Stimulated activated CD4-positive, alpha-beta T cell treated with anti-CD3 and anti-CD28 coated beads, Interleukin-1b, Interleukin-23, amount 100 ng/mL, for 24 hours (primary cell): ENCODE measurements at regions not wholly inside any gene's neighbourhood (a gene's known extent, or its start where the extent isn't known, plus 50 kb on each side); places are given as distances from the start of the nearest gene placed in this dataset.

ENCODE experiments used
- DNase-seq, 4 experiments: peaks; one replicate each; pipeline ENCODE4 v3.0.0-alpha.2; 2020; ENCODE audit warnings: low read depth in 4 of 4, low spot score in 1 of 4

DNA sequence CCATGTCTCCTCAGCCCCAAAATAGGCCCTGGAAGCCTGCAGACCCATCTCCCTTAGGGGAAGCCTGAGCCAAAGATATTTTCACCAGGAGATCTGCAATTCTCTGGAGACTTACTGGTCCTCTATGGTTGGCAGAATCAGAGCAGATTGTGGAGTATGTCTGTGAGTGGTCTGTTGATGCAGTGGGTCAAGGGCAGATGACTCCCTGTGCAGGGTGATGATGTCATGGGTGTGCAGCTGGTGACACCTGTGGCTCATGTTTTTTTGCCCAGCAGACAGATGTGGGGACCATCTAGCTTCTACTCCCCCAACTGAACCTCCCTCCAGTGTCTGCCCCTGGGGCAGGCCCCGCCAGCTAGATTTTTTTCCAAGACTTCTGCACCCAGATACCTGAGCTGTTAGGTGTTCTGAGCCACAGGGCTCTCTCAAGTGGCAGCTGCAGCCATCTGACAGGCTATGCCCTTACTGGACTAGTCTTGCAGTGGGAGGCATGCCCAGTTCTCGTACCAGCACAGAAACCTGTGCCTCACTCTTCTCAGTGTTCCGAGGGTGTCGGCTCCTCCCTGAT is 558.7 kb upstream of the LRRTM1 start:
- no peak for DNase-seq

DNA sequence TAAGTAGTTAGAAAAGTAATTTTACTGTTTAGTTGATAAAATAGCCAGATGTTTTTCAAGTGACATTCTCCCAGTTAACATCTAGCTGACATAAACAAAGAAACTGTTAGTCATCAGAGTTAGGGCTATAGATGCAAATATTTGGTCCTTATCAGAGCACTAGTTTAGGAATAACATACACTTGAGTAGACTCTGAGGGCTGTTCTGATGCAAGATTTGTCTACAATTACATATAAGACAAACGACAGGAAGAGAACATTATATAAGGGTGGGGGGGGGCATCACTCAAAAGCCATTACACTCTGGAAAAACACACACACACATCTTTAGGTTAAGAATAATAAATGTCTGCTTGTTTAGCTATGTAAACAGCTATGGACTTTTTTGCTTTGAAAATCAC is 554.4 kb upstream of the LRRTM1 start:
- no peak for DNase-seq

DNA sequence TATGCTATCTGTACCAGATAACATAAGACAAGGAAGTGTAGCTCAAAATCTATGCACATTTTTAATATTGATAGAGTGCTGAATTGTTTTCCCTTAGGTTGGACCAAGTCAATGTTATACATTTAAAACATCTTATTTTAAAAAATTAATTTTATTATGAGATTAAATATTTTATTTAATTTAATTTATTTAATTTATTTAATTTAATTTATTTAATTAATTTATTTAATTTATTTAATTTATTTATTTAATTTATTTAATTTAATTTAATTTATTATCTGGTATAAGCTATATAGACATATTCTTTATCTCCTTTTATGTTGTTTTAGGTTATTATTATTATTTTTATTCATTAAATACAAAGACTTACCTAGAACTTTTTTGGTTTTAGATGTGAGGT is 551.7 kb upstream of the LRRTM1 start:
- no peak for DNase-seq

DNA sequence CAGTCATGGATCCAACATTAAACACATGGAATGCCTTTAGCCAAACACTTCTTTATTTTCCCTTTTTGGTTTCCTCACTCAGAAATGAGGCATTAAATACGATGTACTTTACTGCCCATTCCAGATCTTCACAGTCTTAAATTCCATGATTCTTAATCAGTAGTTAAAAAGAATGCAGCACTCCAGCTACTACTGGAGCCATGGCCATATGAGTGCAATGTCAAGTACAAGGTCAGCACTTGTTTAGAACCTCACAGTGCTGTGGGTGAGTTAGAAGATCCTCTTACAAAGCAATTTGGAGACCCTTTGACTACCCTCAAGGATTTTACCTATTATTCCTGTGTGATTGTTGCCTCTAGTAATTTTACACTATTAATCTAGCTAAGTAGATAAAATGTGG is 550.3 kb upstream of the LRRTM1 start:
- no peak for DNase-seq

DNA sequence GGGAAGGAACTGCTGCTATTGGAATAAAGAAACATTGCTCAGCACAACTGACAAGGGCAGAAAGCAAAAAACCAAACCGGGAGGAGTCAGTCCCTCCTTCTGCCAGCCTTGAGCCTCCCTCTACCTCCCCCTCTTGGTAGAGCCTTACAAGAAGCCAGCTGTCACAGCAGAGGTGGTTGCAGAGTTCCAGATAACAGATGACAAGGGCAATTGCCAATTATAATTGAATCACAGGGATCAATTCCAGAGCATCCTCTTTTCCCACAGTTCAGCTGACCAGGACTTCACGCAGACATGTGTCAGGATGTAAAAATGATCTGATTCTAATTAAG is 548.2 kb upstream of the LRRTM1 start:
- no peak for DNase-seq

DNA sequence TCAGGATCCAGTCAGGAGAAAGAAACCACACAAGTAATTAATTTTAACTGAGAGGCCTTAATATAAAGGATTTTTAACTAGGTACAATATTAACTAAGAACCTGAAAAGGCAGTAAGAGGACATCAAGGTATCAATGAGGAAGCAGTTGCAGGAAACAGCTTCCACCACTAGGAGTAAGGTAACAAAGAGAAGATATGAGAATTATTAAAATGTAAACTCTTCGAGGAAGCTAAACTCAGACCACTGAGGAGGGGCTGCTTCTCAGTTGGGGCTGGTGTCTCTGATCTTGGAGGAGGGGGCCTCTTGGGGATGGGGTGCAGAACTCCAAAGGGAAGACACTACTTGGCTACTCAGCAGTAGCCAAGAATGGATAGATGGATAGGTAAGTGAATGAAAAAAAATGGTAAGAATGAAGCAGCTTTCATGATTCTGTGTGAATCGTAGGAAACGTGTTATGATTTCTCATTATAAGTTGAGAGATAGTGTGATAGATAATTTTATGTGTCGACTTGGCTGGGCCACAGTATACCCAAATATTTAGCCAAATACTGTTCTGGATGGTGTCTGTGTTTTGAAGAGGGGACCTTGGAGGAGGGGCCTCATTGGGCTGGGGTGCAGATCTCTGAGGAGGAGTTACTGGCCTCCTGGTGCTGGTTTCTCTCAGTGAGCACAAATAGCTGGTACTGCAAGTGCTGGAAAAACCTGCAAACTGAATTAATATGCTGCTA is 547.7 kb upstream of the LRRTM1 start:
- DNase-seq: no peak

DNA sequence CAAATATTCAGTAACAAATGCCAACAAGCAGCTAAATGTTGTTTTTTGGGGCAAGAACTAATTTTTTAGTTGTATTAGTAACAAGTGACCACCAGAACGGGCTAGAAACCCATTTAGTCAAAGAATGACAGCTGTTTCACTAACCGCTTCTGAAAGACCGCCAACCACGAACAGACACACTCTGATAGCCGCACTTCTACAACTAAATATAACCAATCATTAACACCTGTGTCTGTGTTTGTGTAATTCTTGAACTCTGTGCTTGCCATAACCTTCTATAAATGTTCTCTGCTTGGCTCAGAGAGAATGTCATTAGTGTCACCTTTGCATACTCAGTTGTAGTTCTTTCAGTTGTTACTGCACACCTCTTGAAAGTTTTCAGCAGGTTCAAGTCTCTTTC is 526.3 kb upstream of the LRRTM1 start:
- no peak for DNase-seq

DNA sequence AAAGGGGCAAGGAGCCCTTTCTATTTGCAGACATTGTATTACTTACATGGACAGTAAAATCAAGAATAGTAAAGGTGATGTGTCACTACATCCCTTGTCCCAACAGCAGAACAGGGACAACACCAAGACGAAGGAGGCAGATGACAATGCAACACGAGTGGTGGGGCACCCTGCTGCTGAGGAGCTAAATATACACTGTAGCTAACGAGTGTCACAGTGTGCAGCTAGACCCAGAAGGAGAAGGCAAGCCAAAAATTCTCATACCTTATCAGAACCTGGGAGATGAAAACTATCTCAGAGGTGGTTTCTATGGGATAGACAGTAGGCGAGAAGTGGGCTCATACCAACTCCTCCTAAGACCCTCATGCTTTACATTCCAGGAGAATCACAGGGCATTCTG is 518.4 kb upstream of the LRRTM1 start:
- no peak for DNase-seq

DNA sequence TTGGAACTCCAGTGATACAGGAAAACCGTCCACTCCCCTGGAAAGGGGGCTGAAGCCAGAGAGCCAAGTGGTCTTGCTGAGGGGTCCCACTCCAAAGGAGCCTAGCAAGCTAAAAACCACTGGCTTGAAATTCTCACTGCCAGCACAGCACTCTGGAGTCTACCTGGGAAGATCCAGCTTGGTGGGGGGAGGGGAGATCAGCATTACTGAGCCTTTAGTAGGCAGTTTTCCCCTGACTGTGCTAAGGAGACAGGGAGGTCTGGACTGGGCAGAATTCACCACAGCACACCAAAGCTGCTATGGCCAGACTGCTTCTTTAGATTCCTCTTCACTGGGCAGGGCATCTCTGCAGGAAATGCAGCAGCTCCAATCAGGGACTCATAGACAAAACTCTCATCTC is 510.7 kb upstream of the LRRTM1 start:
- no peak for DNase-seq

DNA sequence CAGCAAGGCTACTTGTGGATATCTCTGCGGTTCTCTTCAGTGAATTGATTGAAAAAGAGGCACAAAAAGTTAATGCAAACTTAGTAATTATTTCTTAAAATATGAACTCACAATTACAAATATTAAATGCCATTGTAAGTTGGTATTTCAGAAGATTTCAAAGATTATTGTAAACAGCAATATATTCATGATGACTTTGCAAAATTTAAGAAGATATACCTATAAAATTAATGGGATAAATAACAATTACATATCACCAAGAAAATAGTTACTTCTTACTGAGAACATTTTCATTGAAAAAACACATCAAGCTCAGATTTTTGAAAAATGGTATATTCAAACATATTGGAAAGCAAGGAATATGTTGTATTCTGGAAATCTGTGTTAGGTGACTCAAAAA is 482.0 kb upstream of the LRRTM1 start:
- DNase-seq: no peak

DNA sequence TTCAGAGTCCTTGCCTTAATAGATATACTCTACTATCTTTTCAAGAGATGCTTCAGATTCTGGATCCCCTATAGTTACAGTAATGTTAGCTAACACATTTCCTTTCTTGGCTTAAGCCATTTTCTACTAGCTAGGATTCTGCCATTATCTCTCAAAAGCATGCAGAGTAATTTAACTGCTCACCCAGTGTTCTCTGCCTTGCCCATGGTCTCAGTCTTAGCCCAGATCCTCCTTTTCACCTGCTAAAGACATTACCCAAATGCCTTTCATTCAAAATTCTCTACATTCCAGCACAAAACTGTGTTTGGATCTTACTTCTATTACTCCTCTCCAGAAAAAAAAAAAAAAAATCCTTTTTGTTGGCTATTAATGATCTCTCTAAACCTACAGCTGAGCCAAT is 474.2 kb upstream of the LRRTM1 start:
- DNase-seq: no peak

DNA sequence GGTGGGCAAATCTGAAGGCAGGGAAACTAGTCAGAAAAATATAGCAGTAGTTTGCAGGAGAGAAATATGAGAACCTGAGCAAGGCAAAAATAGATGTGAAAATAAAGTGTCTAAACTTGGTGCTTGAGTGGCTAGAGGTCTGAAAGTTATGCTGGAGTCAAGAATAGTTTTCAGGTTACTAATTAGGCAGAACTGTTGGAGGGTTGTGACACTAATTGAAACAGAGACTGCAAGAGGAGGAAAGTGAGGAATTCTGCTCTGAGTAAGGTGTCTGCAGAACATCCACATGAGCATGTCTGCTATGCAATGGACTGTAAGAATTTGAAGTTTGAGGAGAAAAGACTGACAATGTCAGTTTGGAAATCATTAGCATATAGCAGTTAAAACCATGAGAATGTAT is 444.0 kb upstream of the LRRTM1 start:
- DNase-seq: no peak

DNA sequence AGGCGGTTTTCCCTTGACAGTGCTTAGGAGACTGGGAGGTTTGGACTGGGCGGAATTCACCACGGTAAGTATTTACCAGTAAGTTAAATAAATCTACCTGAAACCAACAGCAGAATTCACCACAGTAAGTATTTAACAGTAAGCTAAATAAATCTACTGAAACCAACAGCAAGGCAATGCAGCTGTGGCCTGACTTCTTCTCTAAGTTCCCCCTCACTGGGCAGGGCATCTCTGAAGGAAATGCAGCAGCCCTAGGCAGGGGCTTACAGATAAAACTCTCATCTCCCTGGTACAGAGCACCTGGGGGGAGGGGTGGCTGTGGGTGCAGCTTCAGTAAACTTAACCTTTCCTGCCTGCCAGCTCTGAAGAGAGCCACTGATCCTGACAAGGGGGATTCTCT is 432.5 kb upstream of the LRRTM1 start:
- no peak for DNase-seq

DNA sequence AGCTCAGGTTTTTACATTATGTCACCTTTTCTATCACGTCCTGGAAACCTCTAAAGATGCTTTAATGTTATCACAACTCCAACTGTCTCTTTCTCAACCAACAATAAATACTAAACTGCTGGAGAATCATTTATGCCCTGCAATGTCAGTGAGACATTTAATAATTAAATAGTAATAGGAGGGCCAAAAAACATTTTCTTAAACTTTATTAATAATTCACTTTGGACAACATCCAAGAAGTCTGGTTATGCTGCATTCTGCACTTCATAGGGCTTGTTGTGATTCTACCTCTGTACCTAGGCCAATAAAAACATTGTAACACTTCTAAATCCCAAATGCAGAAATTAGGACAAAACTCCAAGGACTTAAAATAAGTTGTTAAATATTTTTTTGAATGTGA is 420.4 kb upstream of the LRRTM1 start:
- DNase-seq: no peak

DNA sequence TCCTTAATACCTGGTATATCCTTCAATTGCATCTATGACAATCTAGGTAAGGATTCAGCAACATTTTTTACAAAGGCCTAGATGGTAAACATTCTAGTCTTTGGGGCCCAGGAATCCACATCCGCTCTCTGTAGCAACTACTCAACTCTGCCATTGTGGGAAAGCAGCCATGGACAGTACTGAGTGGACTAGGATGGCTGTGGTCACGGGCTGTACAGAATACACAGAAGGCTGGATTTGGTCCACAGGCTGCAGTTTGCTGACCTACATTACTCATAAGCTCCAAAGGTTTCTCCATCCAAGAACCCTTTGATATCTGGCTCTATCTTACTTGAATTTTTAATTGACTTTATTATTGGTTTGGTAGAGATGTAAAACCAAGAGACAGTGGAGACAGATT is 418.3 kb upstream of the LRRTM1 start:
- no peak for DNase-seq

DNA sequence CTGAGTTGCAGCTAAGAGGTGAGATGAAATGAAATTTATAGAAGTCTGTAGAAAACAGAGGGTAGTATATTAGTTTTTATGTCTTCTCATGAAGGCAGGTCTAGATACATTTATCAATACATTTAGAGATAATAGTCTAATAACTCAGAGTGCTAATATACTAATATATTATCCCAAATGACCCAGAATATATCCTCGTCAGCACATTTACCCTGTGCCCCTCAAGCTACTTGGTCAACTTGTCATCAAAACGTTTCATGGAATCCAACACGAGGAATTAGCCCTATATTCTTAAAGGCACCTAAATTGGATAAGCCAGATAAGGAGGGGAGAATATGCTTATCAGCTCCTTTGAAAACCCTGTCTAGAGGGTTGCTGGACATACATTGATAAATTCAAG is 415.1 kb upstream of the LRRTM1 start:
- DNase-seq: no peak

DNA sequence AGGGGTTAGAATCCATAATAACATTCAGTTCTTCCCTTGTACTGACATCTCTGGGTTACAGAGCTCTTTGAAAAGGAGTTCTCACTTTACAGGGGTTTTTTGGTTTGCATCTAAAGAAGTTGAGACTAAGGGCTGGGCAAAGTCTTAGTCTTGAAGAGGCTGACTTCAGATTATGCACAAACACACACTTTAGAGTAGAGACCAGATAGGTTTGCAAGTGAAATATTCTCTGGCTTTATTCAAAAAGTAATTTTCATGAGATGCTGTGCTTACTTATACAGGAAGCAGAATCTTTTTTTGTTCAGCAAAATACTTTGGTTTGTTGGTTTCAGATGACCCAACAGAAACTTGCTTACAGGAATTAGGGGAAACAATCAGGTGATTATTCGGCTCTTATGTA is 410.9 kb upstream of the LRRTM1 start:
- no peak for DNase-seq

DNA sequence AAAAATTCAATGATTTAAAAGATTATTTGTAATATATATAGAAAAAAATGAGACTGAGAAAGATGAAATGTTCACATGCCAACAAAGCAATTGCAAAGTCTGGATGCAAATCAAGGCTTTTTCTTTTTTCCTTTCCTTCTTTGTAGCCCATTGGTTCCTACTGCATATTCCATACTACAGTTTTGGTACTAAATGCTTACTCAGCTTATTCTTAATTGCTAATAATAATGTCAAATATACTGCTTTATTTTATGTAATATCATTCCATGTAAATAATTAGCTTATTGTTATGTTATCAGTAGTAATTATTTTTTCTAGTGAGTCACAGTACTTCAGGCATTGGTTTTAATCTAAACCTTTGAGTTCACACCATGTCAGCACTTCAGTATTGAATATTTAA is 407.4 kb upstream of the LRRTM1 start:
- no peak for DNase-seq

DNA sequence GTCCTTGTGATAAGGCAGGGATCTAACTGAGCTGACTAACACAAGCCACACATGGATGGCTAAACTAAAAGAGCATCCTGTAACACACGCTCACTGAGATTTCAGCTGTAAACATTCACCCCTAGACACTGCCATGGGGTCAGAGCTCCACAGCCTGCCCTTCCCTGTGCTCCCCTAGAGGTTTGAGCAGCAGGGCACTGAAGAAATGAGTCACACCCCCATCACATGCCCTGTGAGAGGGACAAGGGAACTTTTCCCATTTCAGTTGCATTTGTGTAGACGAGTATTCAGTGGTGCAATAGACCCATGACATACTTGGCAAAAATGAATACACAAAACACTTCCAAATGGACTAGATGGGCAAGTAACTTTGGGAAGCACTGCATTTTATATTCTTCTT is 402.4 kb upstream of the LRRTM1 start:
- no peak for DNase-seq

DNA sequence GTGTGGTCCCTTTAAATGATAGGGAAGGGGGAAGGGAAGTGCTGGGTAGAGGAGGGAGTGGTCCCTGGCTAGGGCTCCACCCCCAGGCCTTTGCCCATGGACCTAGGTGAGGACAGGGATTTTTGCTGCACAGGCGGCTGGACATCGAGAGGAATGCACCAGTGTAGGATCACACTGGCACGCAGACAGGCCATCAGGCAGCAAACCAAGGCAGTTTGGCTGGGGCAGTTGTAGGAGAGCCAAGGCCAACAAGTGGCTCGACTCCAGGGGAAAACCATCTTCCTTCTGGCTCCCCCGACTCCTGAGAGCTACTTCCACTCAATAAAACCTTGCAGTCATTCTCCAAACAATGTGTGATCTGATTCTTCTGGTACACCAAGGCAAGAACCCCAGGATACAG is 402.0 kb upstream of the LRRTM1 start:
- DNase-seq: no peak

DNA sequence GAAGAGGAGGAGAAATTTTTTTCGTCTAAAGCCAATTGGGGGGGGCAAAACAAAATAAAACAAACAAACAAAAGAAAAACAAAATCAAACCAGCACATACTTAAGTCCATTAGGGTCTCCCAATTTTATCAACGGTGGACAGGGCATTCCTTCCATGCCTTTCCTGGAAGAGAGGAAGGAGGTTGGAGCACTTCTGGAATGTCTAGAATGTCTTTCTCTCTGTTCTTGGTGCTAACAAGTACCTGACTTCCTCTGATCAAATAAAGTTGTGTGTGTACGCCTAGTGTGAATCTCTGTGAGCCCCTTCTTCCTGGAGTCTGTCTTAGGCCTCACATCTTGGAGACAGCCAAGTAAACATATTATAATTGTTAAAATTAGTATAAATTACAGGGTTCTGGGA is 399.0 kb upstream of the LRRTM1 start:
- no peak for DNase-seq

DNA sequence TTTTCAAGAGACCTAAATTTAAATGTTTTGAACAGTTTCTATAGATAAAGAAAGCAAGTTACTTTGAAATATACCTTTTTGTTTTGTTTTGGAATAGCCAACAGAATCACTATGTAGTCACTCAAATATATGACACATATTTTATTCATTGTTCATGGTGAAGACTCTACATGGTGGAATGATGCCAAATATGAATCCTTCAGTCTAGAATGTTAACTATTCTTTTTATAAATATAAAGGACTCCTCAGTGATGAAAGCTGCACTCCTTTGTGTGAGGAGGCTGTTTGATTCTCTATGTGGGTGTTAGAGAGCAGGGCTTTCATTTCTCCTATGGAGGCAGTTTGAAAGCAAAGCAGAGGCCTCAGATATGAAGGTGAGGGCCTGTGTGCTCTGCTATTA is 396.4 kb upstream of the LRRTM1 start:
- no peak for DNase-seq
